HG03039 (cell line): ENCODE measurements at regions not wholly inside any gene's neighbourhood (a gene's known extent, or its start where the extent isn't known, plus 50 kb on each side); places are given as distances from the start of the nearest gene placed in this dataset.
"Not testable (repeated sequence)": the region's sequence is repeated elsewhere in the genome, so short reads cannot be mapped to it uniquely, and the experiment has no call there.

Experiments used
- ATAC-seq: cut with Tn5 transposase; IDR thresholded peaks from one replicate; pipeline ENCODE4 v1.9.1; 2021; ENCODE audit warnings: mild to moderate bottlenecking, moderate library complexity; ENCODE audit not compliant: unreplicated experiment

DNA sequence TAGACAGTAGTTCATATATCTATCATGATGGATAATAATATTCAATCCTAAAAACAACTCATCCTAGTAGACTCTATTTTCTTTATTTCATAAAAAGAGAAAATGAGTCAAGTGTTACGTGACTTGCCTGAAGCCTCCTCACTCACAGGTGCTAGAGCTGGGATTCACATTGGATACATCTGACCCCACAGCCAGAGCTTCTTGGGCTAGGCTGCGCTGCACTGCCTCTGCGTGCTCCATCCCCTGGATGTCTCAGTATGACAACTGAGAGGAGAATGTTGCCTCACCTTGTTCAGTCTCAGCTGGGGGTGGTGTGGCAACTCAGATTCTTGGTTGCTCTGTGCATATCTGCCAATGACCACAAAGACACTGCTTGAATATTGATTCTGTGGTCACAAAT lies 286.6 kb downstream of the LIG4 start:
- no peak for ATAC-seq

DNA sequence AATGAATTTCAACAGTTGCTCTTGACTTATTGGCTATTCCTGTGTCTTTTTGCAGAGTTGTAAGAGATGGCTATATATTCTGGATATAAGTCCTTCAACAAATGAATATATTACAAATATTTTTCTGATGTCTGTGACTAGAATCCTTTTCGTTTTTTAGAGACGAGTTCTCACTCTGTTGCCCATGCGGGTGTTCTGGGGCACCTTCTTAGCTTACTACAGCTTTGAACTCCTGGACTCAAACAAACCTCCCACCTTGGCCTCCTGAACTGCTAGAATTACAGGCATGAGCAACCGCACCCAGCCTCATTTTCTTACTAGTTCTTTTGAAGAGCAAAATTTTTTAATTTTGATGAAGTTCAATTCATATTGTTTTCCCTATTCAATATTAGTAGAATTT lies 287.8 kb downstream of the LIG4 start:
- ATAC-seq, result no peak

DNA sequence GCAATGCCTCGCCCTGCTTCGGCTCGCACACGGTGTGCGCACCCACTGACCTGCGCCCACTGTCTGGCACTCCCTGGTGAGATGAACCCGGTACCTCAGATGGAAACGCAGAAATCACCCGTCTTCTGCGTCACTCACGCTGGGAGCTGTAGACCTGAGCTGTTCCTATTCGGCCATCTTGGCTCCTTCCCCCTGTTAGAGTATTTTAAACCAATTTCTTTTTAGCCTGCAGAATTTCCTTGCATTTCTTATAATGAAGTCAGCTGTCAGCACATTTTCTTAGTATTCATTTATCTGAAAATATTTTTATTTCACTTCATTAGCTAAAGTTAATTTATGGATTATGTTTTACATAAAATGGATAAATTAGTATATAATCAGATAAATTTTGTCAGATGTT lies 288.8 kb downstream of the LIG4 start:
- ATAC-seq, result not testable (repeated sequence)

DNA sequence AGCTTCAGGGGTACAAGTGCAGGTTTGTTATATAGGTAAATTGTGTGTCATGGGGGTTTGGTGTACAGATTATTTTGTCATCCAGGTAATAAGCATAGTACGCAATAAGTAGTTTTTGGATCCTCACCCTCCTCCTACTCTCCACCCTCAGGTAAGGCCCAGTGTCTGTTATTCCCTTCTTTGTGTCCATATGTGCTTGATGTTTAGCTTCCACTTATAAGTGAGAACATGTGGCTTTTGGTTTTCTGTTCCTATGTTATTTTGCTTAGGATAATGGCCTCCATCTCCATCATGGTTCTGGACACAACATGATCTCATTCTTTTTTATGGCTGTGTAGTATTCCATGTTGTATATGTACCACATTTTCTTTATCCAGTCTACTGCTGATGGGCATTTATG lies 298.4 kb downstream of the LIG4 start:
- not testable (repeated sequence) for ATAC-seq

DNA sequence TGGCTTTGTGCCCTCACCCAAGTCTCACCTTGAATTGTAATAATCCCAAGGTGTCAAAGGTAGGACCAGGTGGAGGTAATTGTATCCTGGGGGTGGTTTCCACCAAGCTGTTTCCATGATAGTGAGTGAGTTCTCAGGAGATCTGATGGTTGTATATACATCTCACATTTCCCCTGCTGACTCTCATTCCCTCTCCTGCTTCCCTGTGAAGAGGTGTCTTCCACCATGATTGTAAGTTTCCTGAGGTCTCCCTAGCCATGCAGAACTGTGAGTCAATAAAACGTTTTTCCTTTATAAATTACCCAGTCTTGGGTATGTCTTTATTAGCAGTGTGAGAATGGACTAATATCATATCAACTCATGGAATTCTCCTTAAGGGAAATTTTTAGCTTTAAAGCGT lies 302.6 kb downstream of the LIG4 start:
- no peak for ATAC-seq

DNA sequence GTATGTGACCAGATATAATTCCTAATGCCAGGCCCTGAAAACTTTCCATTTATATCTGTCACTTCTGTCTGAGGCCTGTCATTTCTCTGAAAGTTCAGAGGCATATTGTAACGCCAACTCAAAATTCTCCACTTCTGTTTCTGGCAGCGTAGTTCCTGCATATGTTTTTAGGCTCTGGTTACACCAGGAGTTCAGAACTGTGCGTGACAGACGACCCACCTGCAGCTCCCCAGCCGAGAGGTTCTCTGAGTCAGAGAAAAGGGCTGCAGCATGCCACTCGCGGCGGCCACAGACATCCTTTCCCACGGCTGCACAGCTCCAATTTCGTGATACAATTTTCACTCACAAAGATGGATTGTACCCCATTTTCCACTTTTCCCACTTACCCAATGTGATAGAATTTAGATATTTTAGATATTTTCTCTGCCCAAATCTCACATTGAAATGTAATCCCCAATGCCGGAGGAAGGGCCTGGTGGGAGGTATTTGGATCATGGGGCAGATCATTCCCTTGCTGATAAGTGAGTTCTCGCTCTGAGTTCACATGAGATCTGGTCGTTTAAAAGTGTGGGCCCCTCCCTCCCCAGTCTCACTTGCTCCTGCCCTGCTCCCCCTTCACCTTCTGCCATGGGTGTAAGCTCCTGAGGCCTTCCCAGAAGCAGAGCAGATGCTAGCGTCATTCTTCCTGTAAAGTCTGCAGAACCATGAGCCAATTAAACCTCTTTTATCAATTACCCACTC lies 308.1 kb downstream of the LIG4 start:
- no peak for ATAC-seq

DNA sequence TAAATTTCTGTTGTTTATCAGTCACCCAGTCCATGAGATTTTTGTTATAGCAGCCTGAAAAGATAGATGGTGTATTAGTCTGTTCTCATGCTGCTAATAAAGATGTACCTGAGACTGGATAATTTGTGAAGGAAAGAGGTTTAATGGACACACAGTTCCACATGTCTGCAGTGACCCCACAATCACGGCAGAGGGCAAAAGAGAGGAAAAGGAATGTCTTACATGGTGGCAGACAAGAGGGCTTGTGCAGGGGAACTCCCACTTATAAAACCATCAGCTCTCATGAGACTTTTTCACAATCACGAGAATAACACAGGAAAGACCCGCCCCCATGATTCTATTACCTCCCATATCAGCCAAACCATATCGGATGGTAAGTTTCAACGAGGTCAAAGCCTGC lies 309.2 kb downstream of the LIG4 start:
- ATAC-seq, result no peak

DNA sequence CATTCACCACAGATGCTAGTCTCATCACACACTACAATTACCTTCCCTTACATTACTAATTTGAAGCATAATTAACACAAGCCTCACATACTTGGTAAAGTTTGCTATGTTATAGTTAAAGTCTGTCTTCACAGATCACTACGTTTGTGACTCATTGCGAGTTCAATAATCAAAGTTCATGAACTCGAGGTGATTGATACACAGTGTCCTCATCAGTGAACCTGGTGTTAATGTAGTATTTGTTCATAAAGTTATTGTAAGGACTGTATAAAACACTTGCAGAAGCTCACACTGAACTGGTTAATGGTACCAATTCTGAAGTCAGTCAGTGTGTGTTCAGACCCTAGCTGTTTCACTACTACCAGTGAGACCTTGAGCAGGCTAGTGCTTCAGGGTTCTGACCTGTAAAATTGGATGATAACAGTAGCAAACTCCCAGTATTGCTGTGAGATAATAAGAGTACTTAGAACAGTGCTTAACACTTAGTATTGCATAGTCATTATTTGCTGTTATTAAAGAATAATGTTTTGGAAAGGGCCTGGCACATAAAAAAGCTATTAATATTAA lies 313.3 kb downstream of the LIG4 start:
- no peak for ATAC-seq

DNA sequence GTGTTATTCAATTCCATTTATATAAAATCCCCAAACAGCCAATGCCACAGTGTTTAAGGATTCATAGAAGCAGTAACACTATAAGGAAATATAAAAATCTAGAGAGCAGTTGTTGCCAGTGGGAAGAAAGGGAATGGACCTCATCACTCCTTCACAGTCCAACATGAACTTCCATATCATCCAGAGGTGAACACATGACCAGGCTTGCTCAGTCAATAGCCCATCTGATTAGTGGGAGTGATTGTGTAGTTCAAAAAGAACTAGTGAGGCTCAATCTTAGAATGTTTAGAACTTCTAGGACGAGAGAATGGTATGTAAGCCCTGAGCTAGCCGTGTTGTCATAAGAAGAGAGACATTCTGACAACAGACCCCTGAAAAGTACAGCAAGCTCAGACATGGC lies 314.1 kb downstream of the LIG4 start:
- ATAC-seq, result no peak

DNA sequence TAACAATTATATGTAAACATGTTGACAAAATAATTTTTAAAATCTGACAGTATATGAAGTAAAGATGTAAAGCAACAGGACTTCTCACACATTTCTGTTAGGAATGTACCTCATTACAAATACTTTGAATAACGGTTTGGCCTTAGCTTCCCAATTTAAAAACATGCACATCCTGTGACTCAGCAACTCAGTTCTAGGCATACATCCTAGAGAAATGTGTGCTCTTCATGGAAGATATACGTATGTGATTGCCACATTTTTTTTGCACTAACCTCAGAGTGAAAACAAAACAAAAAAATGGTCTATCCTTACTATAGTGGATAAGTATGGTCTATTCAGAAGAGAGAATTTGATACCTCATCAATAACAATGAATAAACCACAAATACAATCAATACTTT lies 314.6 kb downstream of the LIG4 start:
- no peak for ATAC-seq

DNA sequence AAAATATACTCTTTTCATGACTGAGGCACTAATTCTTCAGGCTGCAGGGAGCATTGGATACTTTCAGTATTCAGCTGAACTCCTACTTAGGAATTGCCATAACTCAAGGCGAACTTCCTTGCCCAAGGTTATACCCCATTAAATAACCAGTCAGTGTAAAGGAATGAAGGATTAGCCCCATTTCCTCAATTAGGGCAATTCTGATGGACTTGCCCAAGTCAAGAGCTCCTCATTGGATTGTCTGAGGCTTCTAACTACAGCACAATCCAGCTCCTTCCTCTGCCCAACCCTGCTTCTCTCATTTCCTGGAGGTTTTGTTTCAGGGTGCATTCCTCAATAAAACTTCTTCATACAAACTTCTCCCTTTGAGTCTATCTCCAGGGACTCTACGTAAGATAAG lies 329.2 kb downstream of the LIG4 start:
- ATAC-seq, result no peak

DNA sequence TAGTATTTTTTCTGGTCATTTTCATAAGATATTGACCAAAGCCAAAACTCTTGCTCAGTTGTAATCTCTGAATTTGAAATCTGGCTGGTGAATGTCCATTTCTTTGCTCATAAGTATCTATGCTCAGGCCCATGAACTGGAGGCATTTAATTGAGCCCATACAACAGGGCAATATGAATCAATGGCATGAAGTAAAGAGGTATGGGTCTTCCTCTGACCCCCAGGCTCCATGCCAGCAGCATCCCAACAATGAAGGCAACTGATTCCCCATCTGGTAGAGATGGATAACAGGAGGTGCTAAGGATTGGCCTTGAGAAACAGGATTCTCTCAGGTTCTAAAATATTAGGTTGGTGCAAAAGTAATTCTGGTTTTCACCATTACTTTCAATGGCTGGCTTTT lies 330.8 kb downstream of the LIG4 start:
- no peak for ATAC-seq

DNA sequence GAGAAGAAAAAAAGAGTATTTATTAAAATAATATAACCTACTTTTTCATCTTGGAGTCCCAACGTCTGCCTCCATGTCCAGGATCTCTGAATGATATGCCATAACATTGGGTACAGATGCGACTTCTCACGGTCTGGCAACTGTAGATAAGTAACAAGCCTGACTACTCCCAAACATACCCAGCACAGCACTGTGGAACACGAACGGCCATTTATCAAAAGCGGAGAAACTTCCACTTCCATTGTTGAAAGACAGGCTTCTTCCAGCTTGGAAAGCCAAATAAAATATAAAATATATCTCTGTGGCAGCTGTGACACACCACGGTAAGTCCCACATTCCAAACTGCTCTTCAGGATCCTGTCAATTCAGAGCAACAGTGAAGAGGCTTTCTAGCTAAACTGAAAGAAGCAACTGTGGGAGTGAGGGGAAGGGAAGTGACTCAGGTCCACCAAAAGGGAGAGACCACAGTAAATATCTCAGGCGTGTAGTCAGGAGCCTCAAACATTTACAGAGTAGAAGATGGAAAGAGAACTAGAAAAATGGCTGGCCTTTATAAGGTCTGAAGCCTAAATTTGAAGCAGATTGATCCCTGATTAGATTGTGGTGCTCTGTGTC lies 331.7 kb downstream of the LIG4 start:
- ATAC-seq, result no peak

DNA sequence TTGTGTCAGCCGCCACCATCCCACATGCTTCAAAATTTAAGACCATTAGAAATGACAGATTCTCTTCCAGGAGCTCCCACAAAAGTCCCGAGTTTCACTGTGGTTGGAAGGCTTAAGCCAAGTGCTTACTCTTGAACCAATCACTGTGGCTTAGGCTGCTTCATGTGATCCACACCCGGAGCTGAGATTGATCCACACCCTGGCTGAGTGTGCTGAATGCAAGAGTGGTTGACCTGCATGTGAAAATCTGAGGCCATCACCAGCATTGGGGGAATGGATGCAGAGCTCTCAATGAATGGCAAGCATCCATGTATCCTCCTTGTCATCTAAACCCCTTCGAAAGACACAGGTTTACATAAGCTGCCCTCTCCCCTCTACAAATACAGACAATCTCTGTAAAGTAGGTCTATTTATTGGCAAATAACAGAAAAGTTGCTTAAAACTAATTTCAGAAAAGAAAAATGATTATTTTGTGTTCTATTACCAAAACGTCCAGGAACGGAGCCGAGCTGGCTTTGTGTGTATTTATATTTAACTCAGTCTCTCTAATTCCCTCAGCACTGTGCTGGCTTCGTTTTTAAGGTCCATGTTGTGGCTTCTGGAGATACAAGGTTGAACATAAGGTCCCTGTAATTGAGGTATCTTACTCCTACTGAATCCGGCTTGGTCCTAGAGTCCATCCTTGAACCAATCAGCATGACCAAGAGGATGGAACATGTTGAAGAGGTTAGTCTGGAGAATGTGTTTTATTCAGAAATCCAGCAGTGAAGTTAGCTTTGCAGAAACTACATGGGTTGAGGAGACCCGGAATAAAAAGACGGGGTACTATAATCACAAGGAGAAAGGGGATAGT lies 332.4 kb downstream of the LIG4 start:
- ATAC-seq, result no peak

DNA sequence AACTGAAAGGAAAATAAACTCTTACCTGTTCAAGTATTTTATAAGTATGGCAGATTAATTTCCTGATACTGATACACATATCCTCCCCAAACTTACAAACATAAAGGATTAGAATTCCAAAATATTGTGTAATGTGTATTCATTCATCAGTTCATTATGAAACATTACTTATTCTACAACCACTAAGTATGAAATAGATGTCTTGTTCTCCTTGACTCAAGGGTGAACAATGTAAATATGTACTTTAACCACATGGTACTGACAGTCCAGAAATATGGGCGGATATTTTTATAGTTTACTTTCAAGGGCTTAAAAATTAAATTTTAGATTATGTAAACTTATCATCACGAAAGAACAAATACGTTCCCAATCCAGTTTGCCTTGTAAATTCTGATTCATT lies 334.0 kb downstream of the LIG4 start:
- no peak for ATAC-seq

DNA sequence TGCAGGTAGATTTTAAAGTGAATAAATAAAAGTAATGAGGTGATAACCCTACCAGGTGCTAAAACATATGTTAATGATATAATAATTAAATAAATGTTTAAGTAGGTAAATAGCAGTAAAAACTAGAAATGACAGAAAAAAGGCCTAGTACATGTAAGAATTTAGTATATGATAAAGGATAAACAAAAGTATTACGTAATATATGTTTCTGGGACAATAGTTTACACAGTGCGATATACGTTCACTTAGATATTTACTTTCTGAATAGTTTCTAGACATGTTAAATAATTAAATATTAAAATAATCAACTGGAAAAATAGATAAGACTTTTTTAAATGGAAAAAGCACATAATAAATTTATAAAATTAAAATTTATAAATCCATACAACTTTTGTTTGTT lies 340.9 kb downstream of the LIG4 start:
- no peak for ATAC-seq

DNA sequence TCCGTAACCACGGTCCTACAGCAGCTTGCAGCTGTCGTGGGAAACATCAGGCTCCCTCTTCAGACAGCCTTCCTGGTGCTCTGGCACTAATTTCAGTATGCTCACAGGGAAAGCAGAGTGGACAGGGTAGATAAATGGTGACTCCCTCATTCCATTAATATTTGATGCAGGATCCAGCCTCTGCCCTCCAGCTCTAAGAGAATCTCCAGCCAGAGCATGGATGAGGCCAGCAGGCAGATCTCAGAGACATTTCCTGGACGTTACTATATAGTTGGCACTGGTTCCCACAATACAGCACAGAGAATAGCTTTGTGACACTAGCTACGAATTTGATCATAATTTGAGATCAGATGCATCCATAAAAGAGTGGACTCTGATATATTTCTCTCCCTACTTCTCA lies 341.4 kb downstream of the LIG4 start:
- ATAC-seq, result no peak

DNA sequence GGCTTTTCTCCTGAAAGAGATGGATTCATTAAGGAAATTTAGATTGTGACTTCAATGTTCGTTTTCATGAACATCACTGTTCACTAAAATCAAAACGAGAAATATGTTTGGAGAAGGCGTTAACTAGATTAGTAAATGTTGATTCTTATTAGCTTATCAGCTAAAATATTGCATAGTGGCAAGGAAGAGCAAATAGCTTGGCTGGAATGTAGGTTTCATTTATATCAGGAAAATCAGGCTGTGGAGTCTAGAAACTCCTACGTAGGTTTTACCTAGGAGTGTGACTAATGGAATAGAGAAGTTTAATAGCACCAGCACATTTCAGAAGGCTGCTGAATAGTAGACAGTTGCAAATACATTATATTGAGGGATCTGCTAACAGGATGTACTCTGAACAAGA lies 344.9 kb downstream of the LIG4 start:
- no peak for ATAC-seq

DNA sequence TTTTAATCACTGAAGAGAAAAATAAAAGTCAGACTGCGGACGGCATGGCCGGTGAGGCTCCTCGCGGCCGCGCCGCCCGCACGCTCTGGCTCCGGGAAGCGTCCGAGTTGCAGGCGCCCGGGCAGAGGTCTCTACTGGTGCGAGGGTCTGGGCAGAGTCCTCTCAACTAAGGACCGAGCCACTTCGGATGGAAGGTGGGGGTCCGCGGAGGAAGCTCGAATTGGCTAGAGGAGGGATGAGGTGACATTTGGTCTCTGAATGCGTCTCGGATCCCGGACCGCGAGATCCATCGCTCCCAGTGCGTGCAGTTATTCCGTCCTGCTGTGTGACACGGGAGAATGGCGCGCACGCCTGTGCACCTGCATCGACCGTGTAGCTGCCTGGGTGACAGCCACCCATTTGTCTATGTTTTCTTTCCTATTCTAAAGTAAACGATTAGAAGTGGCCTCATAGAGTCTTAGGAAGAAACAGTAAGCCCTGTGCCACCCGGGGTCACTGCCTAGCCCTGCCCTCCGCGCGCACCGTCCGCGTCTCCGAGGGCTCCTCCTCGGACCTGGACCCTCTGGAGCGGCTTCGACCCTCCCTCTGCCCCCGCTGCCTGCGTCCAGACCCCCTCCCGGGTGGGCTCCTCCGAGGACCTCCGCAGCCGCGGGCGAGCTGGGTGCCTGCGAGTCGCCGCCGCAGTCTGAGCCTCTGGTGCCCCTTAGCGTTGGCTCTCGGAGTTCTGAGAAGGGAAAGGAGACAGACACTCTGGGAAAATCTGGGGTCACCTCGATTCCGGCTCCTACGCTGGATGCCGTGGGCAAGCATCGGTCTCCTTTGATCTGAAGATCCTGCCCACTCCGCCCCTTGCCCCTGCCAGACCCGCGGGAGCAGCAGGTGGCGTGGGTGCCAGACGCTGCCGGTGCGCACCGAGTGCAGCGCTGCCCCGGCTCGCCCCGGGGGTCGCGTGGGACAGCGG lies 347.4 kb downstream of the LIG4 start:
- ATAC-seq, result no peak

DNA sequence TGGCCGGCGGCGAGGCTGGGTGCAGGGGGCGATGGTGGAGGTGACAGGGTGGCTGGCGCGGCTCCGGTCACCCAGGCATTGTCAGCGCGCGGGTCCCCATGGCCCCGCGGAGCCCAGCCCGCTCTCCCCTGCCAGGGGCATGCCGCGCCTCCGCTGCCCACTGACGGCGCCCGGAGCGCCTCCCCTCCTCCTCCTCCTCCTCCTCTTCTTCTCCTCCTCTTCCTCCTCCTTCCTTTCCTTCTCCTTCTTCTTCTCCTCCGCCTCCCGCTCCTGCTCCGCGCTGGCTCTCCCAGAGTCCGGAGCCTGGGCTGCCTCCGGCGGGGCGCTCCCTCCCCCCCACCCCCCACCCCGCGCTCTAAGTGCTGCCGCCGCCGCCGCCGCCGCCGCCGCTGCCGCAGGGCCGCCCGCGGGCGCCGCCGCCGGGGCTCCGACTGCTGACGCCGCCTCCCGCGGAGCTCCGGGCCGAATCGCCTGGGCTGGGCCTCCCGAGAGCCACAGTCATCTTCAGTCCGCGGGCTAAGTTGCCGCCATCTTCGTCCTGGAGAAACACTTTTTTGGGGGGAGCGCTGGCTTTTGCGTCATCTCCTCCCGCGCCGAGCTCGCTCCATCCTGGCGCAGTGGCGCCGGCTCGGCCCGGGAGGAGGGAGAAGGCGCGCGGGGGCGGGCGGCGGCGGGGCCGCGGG lies 348.3 kb downstream of the LIG4 start:
- no peak for ATAC-seq
